ENCODE measurements at regions not wholly inside any gene's neighbourhood (a gene's known extent, or its start where the extent isn't known, plus 50 kb on each side); places are given as distances from the start of the nearest gene placed in this dataset.
"Not testable (repeated sequence)": the region's sequence is repeated elsewhere in the genome, so short reads cannot be mapped to it uniquely, and the experiment has no call there.

DNA sequence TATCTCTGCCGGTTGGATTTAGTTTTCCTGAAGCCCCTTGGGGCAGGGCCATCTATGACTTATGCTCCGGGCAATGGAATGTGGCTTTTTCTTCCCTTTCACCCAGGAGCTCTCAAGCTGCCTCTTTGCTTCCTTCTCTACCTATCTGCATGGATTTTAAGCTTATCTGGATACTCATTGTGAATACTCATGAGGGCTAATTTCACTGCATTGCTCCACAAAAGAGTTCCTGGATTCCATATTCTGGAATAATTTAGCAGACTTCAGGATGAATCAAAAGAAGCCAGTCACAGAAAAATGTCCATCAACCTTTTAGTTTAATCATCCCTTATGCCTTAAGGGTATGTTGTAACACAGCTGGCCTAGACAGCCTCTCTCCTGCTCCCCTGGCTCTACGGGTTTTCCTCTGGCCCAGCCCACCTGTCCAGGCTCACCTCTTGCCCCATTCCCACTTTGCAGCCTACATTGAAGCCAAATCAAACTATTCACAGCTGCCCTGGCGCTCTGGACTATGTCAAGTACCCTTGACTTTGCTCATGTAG is 122.8 kb upstream of the RMDN2 start:
- Histone ChIP-seq H3K36me3 (no peaks in the 10 kb centered on the region), H3K4me1 (peaks cover 0 to 10% (median 4%) of the 10 kb centered on the region in 4 donors), H3K27ac (peak overlapping the region in 1 of 4 donors; percentile 3), H3K9me3 (no peaks in the 10 kb centered on the region), H3K27me3 (no peaks in the 10 kb centered on the region), H3K4me3 (no peak overlapping the region)
- TF ChIP-seq POLR2A (IDR thresholded peaks at IDR 0.05): no peak
- peak; percentile 11 to 66 for TF ChIP-seq POLR2AphosphoS5 (IDR thresholded peaks at IDR 0.05)
- TF ChIP-seq EP300 (IDR thresholded peaks at IDR 0.05): peak in 1 of 4 donors; percentile 78
- ATAC-seq (ENCODE audit: low FRiP score in 2 of 2) (peak; percentile 80 to 94), DNase-seq (peak in 1 of 2 donors; percentile 87)
- WGBS, 2 donors: 59 to 65% methylated on average over 4 of the region's 4 CpGs

DNA sequence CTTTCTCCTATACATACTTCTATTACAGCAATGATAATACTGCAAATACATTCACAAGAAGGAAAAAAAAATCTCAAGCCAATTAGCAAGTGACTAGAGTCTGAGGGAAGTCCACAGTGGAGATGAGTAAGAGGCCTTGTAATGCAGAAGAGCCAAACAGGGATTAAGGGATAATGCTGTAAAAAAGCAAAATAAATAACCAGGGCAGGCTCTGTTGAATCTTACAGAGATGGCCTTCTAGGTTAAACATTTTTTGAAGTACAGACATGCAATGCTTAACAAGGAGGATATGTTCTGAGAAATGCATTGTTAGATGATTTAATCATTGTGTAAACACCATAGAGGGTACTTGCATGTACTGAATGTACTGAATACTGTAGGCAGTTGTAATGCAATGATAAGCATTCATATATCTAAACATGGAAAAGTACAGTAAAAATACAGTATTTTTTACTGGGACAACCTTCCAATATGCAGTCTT is 122.1 kb upstream of the RMDN2 start:
- Histone ChIP-seq H3K27me3 (no peaks in the 10 kb centered on the region), H3K4me1 (peaks cover 0 to 10% (median 4%) of the 10 kb centered on the region in 4 donors), H3K4me3 (no peak overlapping the region), H3K36me3 (no peaks in the 10 kb centered on the region), H3K9me3 (no peaks in the 10 kb centered on the region), H3K27ac (peak overlapping the region in 1 of 4 donors; percentile 11)
- TF ChIP-seq, protein P1, sequence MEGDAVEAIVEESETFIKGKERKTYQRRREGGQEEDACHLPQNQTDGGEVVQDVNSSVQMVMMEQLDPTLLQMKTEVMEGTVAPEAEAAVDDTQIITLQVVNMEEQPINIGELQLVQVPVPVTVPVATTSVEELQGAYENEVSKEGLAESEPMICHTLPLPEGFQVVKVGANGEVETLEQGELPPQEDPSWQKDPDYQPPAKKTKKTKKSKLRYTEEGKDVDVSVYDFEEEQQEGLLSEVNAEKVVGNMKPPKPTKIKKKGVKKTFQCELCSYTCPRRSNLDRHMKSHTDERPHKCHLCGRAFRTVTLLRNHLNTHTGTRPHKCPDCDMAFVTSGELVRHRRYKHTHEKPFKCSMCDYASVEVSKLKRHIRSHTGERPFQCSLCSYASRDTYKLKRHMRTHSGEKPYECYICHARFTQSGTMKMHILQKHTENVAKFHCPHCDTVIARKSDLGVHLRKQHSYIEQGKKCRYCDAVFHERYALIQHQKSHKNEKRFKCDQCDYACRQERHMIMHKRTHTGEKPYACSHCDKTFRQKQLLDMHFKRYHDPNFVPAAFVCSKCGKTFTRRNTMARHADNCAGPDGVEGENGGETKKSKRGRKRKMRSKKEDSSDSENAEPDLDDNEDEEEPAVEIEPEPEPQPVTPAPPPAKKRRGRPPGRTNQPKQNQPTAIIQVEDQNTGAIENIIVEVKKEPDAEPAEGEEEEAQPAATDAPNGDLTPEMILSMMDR (IDR thresholded peaks at IDR 0.05): no peak
- no peak for TF ChIP-seq POLR2AphosphoS5 (IDR thresholded peaks at IDR 0.05)
- peak in 2 of 4 donors; percentile 22 to 77 for TF ChIP-seq EP300 (IDR thresholded peaks at IDR 0.05)
- TF ChIP-seq POLR2A (IDR thresholded peaks at IDR 0.05): no peak
- ATAC-seq (ENCODE audit: low FRiP score in 2 of 2): peak in 1 of 2 donors; percentile 79
- no peak for DNase-seq

DNA sequence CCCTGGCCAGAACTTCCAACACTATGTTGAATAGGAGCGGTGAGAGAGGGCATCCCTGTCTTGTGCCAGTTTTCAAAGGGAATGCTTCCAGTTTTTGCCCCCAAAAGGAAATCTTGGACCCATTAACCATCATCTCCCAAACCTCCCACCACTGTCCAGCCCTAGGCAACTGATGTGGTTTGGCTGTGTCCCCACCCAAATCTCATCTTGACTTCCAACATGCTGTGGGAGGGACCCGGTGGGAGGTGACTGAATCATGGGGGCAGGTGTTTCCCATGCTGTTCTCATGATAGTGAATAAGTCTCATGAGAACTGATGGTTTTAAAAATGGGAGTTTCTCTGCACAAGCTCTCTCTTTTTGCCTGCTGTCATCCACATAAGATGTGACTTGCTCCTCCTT is 119.1 kb upstream of the RMDN2 start:
- not testable (repeated sequence) for H3K27ac ChIP-seq; H3K4me3 ChIP-seq; ATAC-seq (ENCODE audit: low FRiP score in 2 of 2); H3K27me3 ChIP-seq; DNase-seq; H3K36me3 ChIP-seq; H3K9me3 ChIP-seq
- H3K4me1 ChIP-seq: peaks cover 3 to 16% (median 7%) of the 10 kb centered on the region in 4 donors
- WGBS, 2 donors: 81 to 84% methylated on average over 2 of the region's 2 CpGs

DNA sequence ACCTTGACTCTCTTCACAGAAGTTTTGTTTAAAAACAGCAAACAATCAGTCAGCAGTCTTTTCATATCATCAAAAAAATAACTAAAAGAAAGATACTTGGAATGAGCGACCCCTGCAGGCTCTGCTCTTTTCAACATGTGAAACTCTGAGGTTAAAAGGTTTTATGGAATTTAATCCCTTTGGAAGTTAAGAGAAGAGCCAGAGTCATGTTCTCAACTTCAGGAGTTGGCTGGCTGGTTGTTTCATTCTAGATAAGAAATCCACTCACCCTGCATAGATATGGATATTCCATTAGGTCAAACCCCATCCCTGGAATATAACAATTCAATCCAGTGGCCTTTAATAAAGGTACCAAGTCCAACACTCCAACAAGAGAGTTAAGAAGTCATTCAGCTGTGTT is 115.6 kb upstream of the RMDN2 start:
- no peak overlapping the region for H3K4me3 ChIP-seq
- WGBS, 2 donors: 21 to 46% methylated on average over 1 of the region's 1 CpG

DNA sequence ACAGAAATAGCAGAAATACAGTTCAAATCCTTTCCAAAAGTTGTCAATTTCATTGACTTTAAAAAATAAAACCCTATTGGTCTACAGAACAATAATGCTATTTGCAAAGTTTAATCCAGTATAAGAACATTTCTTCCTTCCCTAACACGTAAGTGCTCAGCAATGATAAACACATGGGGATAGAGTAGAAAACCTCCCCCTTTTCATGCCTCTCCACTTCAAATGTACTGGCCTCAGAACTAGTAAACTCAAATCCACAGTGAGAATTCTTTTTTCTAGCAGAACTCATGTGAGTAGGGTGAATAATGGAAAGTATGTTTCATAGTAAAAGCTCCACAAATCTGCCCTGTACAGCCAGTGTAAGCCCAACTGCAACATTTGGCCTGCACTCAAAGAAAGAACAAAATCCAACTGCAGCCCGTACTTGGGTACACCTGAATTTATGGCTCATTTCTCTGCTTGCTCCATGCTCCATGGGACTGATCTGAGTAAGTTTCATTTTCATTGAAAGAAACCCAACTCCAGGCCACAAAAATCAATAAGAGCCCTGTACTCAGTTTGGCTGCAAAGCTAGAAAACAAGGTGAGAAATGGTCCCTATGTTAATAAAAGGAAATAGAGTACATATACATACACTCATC is 115.0 kb upstream of the RMDN2 start:
- DNase-seq (no peak), ATAC-seq (ENCODE audit: low FRiP score in 2 of 2) (no peak)
- Histone ChIP-seq H3K4me1 (peaks cover 0 to 8% (median 6%) of the 10 kb centered on the region in 4 donors), H3K36me3 (no peaks in the 10 kb centered on the region), H3K9me3 (no peaks in the 10 kb centered on the region), H3K27me3 (no peaks in the 10 kb centered on the region), H3K27ac (no peak overlapping the region), H3K4me3 (no peak overlapping the region)
- no peak for TF ChIP-seq EP300 (IDR thresholded peaks at IDR 0.05)
- TF ChIP-seq, protein P1 (IDR thresholded peaks at IDR 0.05): no peak
- no peak for TF ChIP-seq POLR2AphosphoS5 (IDR thresholded peaks at IDR 0.05)
- TF ChIP-seq POLR2A (IDR thresholded peaks at IDR 0.05): no peak
- 64 to 84% methylated on average over 2 of the region's 2 CpGs for WGBS, 2 donors

More for the DNA sequence above, 115.6 kb upstream of the RMDN2 start:
- H3K9me3 ChIP-seq: no peaks in the 10 kb centered on the region
- DNase-seq (peak in 1 of 2 donors; percentile 44), ATAC-seq (ENCODE audit: low FRiP score in 2 of 2) (peak in 1 of 2 donors; percentile 47)
- H3K4me1 ChIP-seq: peaks cover 0 to 8% (median 6%) of the 10 kb centered on the region in 4 donors
- no peaks in the 10 kb centered on the region for H3K27me3 ChIP-seq
- H3K27ac ChIP-seq: no peak overlapping the region
- TF ChIP-seq POLR2AphosphoS5 (IDR thresholded peaks at IDR 0.05) (no peak), EP300 (IDR thresholded peaks at IDR 0.05) (no peak), POLR2A (IDR thresholded peaks at IDR 0.05) (no peak)
- TF ChIP-seq, protein P1 (IDR thresholded peaks at IDR 0.05): peak in 5 of 6 experiments; percentile 16 to 60 (median 46)
- no peaks in the 10 kb centered on the region for H3K36me3 ChIP-seq
